ENCODE measurements at regions not wholly inside any gene's neighbourhood (a gene's known extent, or its start where the extent isn't known, plus 50 kb on each side); places are given as distances from the start of the nearest gene placed in this dataset.

- no peaks in the 10 kb centered on the region for H3K27me3 Mint-ChIP-seq
- DNase-seq (ENCODE audit: low spot score in 2 of 2): no peak
- no peak for ATAC-seq (replicated peaks; ENCODE audit: extremely low read depth, poor library complexity, severe bottlenecking)
- no peaks in the 10 kb centered on the region for H3K9me3 Mint-ChIP-seq
- peaks cover 5% of the 10 kb centered on the region for H3K36me3 Mint-ChIP-seq (ENCODE audit: insufficient read depth)
- no peak overlapping the region for H3K27ac Mint-ChIP-seq (ENCODE audit: low read depth)
- no peaks in the 10 kb centered on the region for H3K4me1 Mint-ChIP-seq
- H3K4me3 Mint-ChIP-seq: no peak overlapping the region
These were observed 142.4 kb downstream of the SOCS6 start for GRCh38 chr18:70431203-70431624.

GRCh38 chr18:70430501-70431173 is 141.8 kb downstream of the SOCS6 start:
- H3K4me1 Mint-ChIP-seq: no peaks in the 10 kb centered on the region
- no peak overlapping the region for H3K27ac Mint-ChIP-seq (ENCODE audit: low read depth)
- no peaks in the 10 kb centered on the region for H3K27me3 Mint-ChIP-seq
- no peak overlapping the region for H3K4me3 Mint-ChIP-seq
- DNase-seq (ENCODE audit: low spot score in 2 of 2) (no peak), ATAC-seq (replicated peaks; ENCODE audit: extremely low read depth, poor library complexity, severe bottlenecking) (no peak)
- no peaks in the 10 kb centered on the region for H3K9me3 Mint-ChIP-seq
- H3K36me3 Mint-ChIP-seq (ENCODE audit: insufficient read depth): peaks cover 3% of the 10 kb centered on the region

- ATAC-seq (replicated peaks; ENCODE audit: extremely low read depth, poor library complexity, severe bottlenecking) (no peak), DNase-seq (ENCODE audit: low spot score in 2 of 2) (no peak)
- H3K4me3 Mint-ChIP-seq: no peak overlapping the region
- H3K9me3 Mint-ChIP-seq: no peaks in the 10 kb centered on the region
- H3K27ac Mint-ChIP-seq (ENCODE audit: low read depth): no peak overlapping the region
- H3K4me1 Mint-ChIP-seq: no peaks in the 10 kb centered on the region
- peaks cover 3% of the 10 kb centered on the region for H3K36me3 Mint-ChIP-seq (ENCODE audit: insufficient read depth)
- no peaks in the 10 kb centered on the region for H3K27me3 Mint-ChIP-seq
These were observed 141.1 kb downstream of the SOCS6 start for GRCh38 chr18:70429847-70430500.

- Mint-ChIP-seq H3K27ac (ENCODE audit: low read depth) (no peak overlapping the region), H3K4me1 (no peaks in the 10 kb centered on the region), H3K9me3 (no peaks in the 10 kb centered on the region), H3K4me3 (no peak overlapping the region), H3K27me3 (no peaks in the 10 kb centered on the region), H3K36me3 (ENCODE audit: insufficient read depth) (peaks cover 3% of the 10 kb centered on the region)
- DNase-seq (ENCODE audit: low spot score in 2 of 2) (no peak), ATAC-seq (replicated peaks; ENCODE audit: extremely low read depth, poor library complexity, severe bottlenecking) (no peak)
These were observed 139.6 kb downstream of the SOCS6 start for GRCh38 chr18:70428439-70428838.

- Mint-ChIP-seq H3K27me3 (no peaks in the 10 kb centered on the region), H3K36me3 (ENCODE audit: insufficient read depth) (peaks cover 3% of the 10 kb centered on the region), H3K4me3 (no peak overlapping the region), H3K27ac (ENCODE audit: low read depth) (no peak overlapping the region), H3K9me3 (no peaks in the 10 kb centered on the region), H3K4me1 (no peaks in the 10 kb centered on the region)
- DNase-seq (ENCODE audit: low spot score in 2 of 2): no peak
- ATAC-seq (replicated peaks; ENCODE audit: extremely low read depth, poor library complexity, severe bottlenecking): no peak
These were observed 138.0 kb downstream of the SOCS6 start for GRCh38 chr18:70426818-70427217.

- Mint-ChIP-seq H3K9me3 (no peaks in the 10 kb centered on the region), H3K27me3 (peaks cover 2% of the 10 kb centered on the region), H3K4me1 (no peaks in the 10 kb centered on the region), H3K4me3 (no peak overlapping the region), H3K27ac (ENCODE audit: low read depth) (no peak overlapping the region), H3K36me3 (ENCODE audit: insufficient read depth) (peaks cover 3% of the 10 kb centered on the region)
- no peak for ATAC-seq (replicated peaks; ENCODE audit: extremely low read depth, poor library complexity, severe bottlenecking)
- no peak for DNase-seq (ENCODE audit: low spot score in 2 of 2)
These were observed 136.4 kb downstream of the SOCS6 start for GRCh38 chr18:70425236-70425635.

GRCh38 chr18:70423988-70424387 is 135.1 kb downstream of the SOCS6 start:
- H3K4me1 Mint-ChIP-seq: no peaks in the 10 kb centered on the region
- no peak for DNase-seq (ENCODE audit: low spot score in 2 of 2)
- no peaks in the 10 kb centered on the region for H3K36me3 Mint-ChIP-seq (ENCODE audit: insufficient read depth)
- H3K27ac Mint-ChIP-seq (ENCODE audit: low read depth): no peak overlapping the region
- ATAC-seq (replicated peaks; ENCODE audit: extremely low read depth, poor library complexity, severe bottlenecking): no peak
- H3K4me3 Mint-ChIP-seq: no peak overlapping the region
- no peaks in the 10 kb centered on the region for H3K9me3 Mint-ChIP-seq
- peaks cover 14% of the 10 kb centered on the region for H3K27me3 Mint-ChIP-seq

- ATAC-seq (replicated peaks; ENCODE audit: extremely low read depth, poor library complexity, severe bottlenecking) (no peak), DNase-seq (ENCODE audit: low spot score in 2 of 2) (no peak)
- Mint-ChIP-seq H3K4me1 (no peaks in the 10 kb centered on the region), H3K27me3 (peaks cover 21% of the 10 kb centered on the region), H3K4me3 (no peak overlapping the region), H3K27ac (ENCODE audit: low read depth) (no peak overlapping the region), H3K36me3 (ENCODE audit: insufficient read depth) (no peaks in the 10 kb centered on the region), H3K9me3 (no peaks in the 10 kb centered on the region)
These were observed 134.3 kb downstream of the SOCS6 start for GRCh38 chr18:70423120-70423519.

GRCh38 chr18:70422391-70422965 is 133.6 kb downstream of the SOCS6 start:
- Mint-ChIP-seq H3K36me3 (ENCODE audit: insufficient read depth) (no peaks in the 10 kb centered on the region), H3K4me1 (no peaks in the 10 kb centered on the region), H3K27ac (ENCODE audit: low read depth) (no peak overlapping the region), H3K27me3 (peaks cover 21% of the 10 kb centered on the region), H3K9me3 (no peaks in the 10 kb centered on the region), H3K4me3 (no peak overlapping the region)
- ATAC-seq (replicated peaks; ENCODE audit: extremely low read depth, poor library complexity, severe bottlenecking) (no peak), DNase-seq (ENCODE audit: low spot score in 2 of 2) (no peak)

- no peak overlapping the region for H3K4me3 Mint-ChIP-seq
- no peaks in the 10 kb centered on the region for H3K4me1 Mint-ChIP-seq
- no peaks in the 10 kb centered on the region for H3K36me3 Mint-ChIP-seq (ENCODE audit: insufficient read depth)
- no peak for DNase-seq (ENCODE audit: low spot score in 2 of 2)
- H3K27me3 Mint-ChIP-seq: peaks cover 21% of the 10 kb centered on the region
- no peaks in the 10 kb centered on the region for H3K9me3 Mint-ChIP-seq
- ATAC-seq (replicated peaks; ENCODE audit: extremely low read depth, poor library complexity, severe bottlenecking): no peak
- no peak overlapping the region for H3K27ac Mint-ChIP-seq (ENCODE audit: low read depth)
These were observed 132.9 kb downstream of the SOCS6 start for GRCh38 chr18:70421471-70422390.

- H3K27ac Mint-ChIP-seq (ENCODE audit: low read depth): no peak overlapping the region
- peaks cover 21% of the 10 kb centered on the region for H3K27me3 Mint-ChIP-seq
- no peaks in the 10 kb centered on the region for H3K36me3 Mint-ChIP-seq (ENCODE audit: insufficient read depth)
- ATAC-seq (replicated peaks; ENCODE audit: extremely low read depth, poor library complexity, severe bottlenecking) (no peak), DNase-seq (ENCODE audit: low spot score in 2 of 2) (no peak)
- H3K4me1 Mint-ChIP-seq: no peaks in the 10 kb centered on the region
- no peaks in the 10 kb centered on the region for H3K9me3 Mint-ChIP-seq
- no peak overlapping the region for H3K4me3 Mint-ChIP-seq
These were observed 131.5 kb downstream of the SOCS6 start for GRCh38 chr18:70420146-70420898.

- no peak for ATAC-seq (replicated peaks; ENCODE audit: extremely low read depth, poor library complexity, severe bottlenecking)
- Mint-ChIP-seq H3K4me3 (no peak overlapping the region), H3K4me1 (no peaks in the 10 kb centered on the region), H3K9me3 (no peaks in the 10 kb centered on the region), H3K27ac (ENCODE audit: low read depth) (no peak overlapping the region), H3K27me3 (peaks cover 21% of the 10 kb centered on the region), H3K36me3 (ENCODE audit: insufficient read depth) (no peaks in the 10 kb centered on the region)
- DNase-seq (ENCODE audit: low spot score in 2 of 2): no peak
These were observed 130.7 kb downstream of the SOCS6 start for GRCh38 chr18:70419526-70419925.
